GM19025 (cell line): ENCODE measurements at regions not wholly inside any gene's neighbourhood (a gene's known extent, or its start where the extent isn't known, plus 50 kb on each side); places are given as distances from the start of the nearest gene placed in this dataset.
"Not testable (repeated sequence)": the region's sequence is repeated elsewhere in the genome, so short reads cannot be mapped to it uniquely, and the experiment has no call there.

Experiments
- ATAC-seq: cut with Tn5 transposase; IDR thresholded peaks from one replicate; pipeline ENCODE4 v1.9.1; 2021; ENCODE audit warnings: mild to moderate bottlenecking, low read depth, moderate library complexity; ENCODE audit not compliant: unreplicated experiment

- no peak for ATAC-seq
Observed at GRCh38 chr10:33073641-33074415, 115.8 kb upstream of the ITGB1 start.

GRCh38 chr10:33071857-33072256 is 113.8 kb upstream of the ITGB1 start:
- ATAC-seq: no peak

- no peak for ATAC-seq
Observed at GRCh38 chr10:33070101-33070500, 112.1 kb upstream of the ITGB1 start.

GRCh38 chr10:33067917-33068316 is 109.9 kb upstream of the ITGB1 start:
- no peak for ATAC-seq

GRCh38 chr10:33067481-33067880 is 109.5 kb upstream of the ITGB1 start:
- no peak for ATAC-seq

GRCh38 chr10:33066558-33067236 is 108.7 kb upstream of the ITGB1 start:
- ATAC-seq: no peak

GRCh38 chr10:33065111-33065510 is 107.1 kb upstream of the ITGB1 start:
- ATAC-seq: no peak

- ATAC-seq: no peak
Observed at GRCh38 chr10:33064706-33065105, 106.7 kb upstream of the ITGB1 start.

GRCh38 chr10:33057620-33058019 is 99.6 kb upstream of the ITGB1 start:
- ATAC-seq: no peak

- ATAC-seq: no peak
Observed at GRCh38 chr10:33056828-33057596, 99.0 kb upstream of the ITGB1 start.

- ATAC-seq: no peak
Observed at GRCh38 chr10:33055625-33056024, 97.6 kb upstream of the ITGB1 start.

- no peak for ATAC-seq
Observed at GRCh38 chr10:33052915-33053810, 95.1 kb upstream of the ITGB1 start.

- no peak for ATAC-seq
Observed at GRCh38 chr10:33052263-33052875, 94.3 kb upstream of the ITGB1 start.

GRCh38 chr10:33049963-33050920 is 92.2 kb upstream of the ITGB1 start:
- ATAC-seq: not testable (repeated sequence)

- no peak for ATAC-seq
Observed at GRCh38 chr10:33048223-33048622, 90.2 kb upstream of the ITGB1 start.

- ATAC-seq: no peak
Observed at GRCh38 chr10:33047655-33048054, 89.6 kb upstream of the ITGB1 start.

GRCh38 chr10:33046792-33047191 is 88.8 kb upstream of the ITGB1 start:
- no peak for ATAC-seq

GRCh38 chr10:33045421-33045820 is 87.4 kb upstream of the ITGB1 start:
- no peak for ATAC-seq

- no peak for ATAC-seq
Observed at GRCh38 chr10:33042565-33042964, 84.5 kb upstream of the ITGB1 start.
